ENCODE measurements at regions not wholly inside any gene's neighbourhood (a gene's known extent, or its start where the extent isn't known, plus 50 kb on each side); places are given as distances from the start of the nearest gene placed in this dataset.
"Not testable (repeated sequence)": the region's sequence is repeated elsewhere in the genome, so short reads cannot be mapped to it uniquely, and the experiment has no call there.

DNA sequence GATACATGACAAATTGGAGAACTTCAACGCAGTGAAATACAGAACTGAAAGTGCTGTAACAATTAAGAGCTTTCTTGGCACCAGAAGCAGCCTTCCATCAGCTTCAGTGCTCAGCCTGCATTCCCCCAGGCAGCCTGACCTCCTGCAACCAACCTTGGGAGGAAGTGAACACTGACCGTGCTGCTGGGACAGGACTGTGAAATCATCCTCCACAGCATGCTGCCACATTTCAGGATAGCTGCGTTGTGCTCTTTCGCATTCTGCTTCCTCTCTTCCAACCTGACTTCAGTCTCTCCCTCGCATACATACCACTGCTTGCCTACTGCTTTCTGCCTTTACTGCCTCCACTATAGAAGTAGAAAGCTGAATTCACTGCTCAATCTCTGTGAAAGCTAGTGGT is 388.6 kb downstream of the RWDD3 start:
- no peak for DNase-seq

DNA sequence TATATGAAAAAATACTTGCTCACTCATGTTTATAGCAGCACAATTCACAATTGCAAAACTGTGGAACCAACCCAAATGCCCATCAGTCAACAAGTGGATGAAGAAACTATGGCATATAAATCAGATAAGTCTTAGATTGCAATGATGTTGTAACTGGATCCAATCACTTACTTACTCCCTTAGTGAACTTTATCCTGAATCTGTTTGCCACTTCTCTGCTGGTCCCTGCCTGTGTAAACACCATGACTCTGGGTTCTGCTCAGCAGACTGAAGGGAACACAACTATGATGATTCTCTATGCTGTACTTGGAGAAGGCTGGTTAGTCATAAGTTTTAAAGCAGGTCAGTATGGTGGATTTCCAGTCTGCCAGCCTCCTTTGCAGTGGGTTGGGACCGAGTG is 391.2 kb downstream of the RWDD3 start:
- no peak for DNase-seq

DNA sequence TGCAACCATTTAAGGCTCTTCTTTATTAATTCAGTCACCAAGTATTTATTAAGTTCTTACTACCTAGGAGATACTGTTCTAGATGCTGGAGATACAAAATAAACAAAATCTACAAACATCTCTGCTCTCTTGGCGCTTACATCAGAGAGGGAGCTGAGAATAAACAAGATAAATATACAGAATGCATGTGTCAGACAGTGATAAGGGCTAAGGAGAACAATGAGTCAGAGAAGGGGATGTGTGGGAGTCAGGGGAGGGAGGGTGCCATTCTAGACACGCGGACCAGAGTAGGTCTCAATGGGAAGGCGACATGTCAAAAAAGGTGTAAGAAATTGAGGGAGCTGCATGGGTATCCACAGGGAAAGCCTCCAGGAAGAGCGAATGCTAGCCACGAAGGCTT is 393.2 kb downstream of the RWDD3 start:
- no peak for DNase-seq

DNA sequence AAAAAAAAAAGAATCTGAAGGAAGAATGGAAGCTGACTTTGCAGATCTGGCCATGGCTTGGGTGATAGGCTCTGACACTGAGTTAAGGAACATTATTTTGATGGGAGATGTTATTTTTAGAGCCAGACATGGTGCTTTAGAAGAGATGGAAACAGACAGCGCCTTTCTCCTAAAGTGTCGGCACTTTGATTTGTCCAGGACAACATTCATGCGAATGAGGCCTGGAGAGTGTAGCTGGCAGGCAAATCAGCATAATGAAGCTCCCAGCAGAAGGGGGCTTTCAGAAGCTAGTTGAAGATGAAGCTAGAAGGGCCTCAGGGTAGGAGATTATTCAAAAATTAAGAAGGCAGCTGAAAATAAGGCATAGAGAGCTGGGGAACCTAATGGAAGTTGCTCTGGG is 397.7 kb downstream of the RWDD3 start:
- DNase-seq, result no peak

DNA sequence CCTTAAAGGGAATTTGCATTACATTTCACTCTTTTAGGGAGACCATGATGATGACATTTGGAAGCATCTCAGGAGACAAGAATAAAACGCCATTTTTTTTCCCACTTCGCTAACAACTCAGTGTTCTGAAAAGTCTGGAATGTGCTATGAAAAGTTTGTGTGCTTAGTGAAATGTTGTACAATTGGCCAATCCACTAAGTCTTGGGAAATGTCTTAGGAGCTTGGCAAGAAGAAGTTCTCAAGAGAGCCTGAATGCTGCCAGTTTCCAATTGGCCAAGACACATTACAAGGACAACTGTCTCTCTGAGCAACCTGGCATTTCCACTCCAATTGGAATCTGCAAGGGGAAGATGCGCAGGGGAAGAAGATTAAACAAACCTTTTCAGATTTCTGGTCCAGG is 401.8 kb downstream of the RWDD3 start:
- peak in 1 of 2 donors; percentile 17 for DNase-seq

DNA sequence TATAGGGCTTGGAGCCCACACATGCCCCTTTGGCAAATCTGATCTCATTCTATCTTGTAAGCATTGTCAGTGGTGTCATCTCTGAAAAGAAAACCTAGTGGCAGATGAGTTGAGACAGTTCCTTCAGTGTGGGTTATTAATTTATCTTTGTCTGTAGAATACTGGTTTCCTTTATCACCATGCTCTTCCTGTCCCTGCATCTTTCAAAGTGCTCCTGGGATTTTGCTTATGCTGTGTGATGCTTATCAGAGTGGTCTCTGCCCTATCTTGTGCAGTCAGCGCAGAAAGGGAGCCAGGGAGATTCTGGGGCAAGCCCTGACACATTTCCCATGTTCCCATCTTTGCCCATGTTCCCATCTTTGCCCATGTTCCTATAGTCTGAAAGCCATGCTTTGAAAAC is 402.9 kb downstream of the RWDD3 start:
- no peak for DNase-seq

DNA sequence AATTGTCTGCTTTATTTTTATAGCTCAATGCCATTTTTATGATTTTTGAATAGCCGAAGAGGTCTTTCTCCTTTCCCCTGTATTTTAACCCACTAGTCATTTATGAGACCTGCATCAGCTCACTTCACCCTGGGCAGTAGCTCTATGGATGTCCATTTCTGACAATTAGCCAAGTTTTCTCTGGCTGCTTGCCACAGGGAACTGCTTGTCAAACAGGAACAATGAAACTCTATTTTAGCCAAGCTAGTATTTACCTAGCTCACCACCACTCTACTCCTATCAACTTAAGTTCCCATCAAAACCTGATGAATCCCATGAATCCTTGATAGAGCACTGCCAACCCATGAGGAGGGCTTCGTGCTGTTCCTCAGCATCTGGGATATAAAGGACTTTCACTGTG is 406.7 kb downstream of the RWDD3 start:
- DNase-seq, result no peak

DNA sequence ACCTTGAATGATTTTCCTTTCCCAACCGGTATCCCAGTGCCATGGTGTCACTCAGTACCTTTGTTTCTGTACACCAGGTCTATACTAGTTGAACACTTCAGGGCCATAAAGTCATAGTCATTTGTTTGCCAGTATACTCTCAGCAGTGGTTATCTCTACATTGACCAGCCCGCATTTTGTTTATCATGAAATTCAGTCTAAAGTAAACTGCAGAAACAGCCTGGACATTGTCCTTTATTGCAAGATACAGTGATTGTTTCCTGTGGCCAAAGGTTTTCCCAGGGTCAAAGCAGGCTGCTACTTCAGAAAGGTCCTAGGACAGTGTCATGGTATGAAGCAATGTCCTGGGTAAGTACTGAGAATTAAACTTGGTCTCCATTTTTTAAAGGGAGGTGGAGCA is 407.4 kb downstream of the RWDD3 start:
- no peak for DNase-seq

DNA sequence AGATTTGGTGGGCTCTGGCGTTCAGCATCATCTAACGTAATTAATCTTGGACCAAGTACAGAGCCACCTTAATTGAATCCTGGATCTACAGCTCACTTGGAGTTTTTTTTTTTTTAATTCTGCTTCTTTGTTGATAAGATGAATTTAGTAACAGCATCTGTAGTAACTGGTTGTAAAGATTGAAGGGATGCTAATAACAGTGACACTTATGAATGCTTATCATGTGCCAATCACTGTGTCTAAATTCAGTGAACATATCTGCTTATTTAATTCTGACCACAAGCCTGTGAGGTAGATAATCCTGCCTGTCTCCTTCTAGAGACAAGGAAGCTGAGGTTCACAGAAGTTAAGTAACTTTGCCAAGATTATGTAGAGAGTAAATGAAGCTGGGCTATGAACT is 408.0 kb downstream of the RWDD3 start:
- no peak for DNase-seq

DNA sequence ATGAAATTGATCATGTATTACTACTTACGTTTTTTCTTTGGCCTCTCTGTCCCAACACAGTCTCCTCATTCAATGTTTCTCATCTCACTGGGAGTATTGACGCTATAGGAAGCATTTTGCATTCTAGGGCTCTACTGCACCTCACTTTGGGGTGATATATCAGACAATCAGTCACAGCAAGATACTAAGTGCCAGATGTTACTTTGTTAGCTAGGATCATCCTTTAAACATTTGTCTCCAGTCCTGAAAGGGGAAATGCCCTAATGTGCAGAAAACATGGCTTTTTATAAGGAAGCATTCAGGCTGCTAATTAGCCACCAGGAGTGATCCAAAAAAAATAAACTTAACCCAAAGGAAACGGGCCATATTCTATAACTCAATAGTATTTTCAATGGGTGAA is 409.1 kb downstream of the RWDD3 start:
- no peak for DNase-seq

DNA sequence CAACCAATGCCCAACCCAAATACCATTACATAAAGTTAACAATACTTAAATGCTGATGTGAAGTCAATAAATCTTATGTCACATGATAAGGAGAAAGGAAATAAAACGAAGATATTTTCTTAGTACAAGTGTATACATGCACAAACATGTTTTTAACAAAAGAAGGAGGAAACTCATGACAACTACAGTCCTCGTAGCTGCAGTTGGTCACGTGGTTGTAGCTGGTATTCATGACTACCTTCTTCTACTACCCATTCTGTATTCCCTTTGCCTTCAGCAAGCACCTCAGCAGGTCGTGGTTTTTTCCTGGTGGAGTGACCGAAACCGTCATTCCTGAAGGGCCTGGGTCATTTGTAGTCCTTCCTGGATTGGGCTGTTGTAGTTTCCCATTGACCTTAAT is 411.1 kb downstream of the RWDD3 start:
- DNase-seq, result not testable (repeated sequence)

DNA sequence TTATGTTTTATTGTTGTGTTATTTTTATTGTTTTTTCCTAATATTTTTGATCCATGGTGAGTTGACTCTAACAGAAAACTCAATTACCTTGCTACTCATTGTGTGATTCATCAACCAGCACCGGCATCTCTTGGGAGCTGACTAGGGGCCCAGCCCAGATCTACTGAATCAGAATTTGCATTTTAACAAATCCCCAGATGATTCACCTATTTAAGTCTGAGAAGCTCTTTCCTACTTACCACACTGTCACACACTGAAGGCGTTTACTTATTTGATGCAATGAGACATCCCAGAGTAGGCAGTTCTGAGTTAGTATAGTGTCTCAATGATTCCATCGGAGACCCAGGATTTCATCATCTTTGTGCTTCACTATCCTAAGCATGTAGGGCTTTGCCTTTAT is 416.6 kb downstream of the RWDD3 start:
- no peak for DNase-seq

DNA sequence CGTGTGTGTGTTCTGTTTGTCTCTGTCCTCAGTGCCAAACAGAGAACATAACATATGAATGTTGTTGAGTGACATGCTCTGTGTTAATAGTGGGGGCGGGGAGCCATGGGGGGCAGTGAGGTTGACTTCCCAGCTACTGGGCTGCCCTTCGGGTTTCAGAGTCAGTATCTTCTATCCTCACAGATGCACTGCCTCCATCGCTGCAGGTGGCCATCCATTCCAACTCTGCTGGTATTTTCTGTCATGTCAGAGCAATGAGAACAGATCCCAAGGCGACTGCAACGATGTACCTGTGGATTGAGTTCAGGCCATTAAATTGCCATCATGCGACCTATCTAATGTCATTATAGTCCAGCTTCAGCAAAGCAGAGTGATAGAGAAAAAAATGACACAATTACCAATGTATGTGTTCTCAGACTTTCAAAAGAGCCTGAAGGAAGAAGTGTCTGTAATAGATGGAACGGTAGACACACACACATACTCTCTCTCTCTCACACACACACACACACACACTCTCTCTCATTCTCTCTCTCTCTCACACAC is 418.5 kb downstream of the RWDD3 start:
- DNase-seq, result no peak

DNA sequence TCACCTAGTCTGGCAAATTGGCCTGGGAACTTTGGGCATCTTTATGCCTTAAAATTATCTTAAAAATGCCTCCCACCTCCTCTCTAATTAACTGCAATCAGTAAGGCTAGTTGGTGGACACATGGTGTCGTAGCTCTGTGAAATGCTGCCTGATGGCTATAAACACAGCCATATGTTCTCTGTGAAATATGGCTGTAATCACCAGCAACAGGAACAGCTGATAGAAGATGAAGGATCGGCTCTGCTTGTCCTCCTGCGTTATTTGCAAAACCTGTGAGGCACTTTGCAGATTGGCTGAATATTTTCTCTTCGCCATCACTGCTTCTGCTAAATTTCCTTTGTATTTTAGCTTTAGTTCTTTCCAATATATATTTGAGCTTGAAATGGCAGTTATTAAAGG is 419.6 kb downstream of the RWDD3 start:
- DNase-seq, result no peak

DNA sequence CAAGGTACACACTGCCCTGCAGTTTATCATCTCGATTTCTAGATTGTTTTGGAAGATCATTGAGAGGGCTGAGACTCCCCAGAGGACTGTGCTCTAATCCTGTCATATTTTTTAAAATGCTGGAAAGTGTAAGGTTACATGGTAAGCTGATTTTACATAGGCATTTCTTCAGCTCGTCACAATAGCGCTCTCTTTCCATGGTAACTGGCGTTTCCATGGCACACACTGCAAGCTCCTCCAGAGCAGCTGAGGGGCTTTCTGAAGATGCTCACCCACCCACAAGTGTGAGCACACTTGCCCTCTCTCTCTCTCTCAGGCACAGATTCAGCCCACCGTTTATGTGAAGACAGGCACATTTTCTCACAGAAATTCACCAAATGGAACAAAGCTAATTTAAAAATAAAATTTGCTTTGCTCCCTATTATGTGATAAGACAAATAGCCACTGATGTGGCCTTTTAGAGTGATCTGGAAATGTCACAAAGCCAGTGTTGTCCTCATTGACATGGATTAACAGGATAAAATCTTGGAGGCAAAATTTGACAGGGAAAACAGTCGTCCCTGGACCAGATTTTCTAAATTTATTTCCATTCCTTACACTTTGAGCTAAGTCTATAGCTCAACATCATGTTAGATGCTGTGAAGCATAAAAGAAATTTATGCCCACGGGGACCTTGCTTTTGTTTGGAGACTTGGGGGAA is 421.5 kb downstream of the RWDD3 start:
- DNase-seq, result no peak

DNA sequence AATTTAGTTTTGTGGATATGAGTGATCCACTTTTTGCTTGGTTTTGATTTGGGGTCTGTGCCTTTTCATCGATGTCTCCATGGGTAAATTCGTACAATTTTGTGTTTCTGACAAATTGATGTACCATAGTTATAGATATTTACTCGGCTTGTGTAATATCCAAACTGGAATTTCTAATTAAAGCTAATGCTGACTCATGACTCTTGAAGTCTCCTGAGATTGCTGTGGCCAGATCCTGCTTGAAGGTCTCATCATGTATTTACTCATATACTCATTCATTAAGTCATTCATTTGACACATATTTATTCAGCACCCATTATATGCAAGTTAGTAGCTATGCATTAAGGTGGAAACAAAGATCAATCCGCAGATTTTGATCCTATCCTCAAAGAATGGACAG is 423.2 kb downstream of the RWDD3 start:
- DNase-seq, result no peak

DNA sequence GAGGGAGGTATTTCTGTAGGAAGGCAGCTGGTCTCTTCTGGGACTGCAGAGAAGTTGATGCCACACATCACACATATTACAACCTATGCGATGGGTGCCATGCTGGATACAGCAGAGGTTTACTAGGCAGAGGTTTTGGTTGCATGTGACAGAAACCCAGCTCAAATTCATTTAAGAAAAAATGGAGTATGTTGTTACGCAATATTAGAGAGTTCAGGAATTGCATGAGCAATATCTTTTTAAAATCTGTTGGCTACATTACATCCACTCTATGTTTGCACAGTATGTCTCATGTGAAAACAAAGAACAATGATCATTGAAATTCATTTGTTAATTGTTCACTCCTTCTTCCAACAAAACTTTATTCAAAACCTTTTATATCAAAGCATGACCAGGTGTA is 425.2 kb downstream of the RWDD3 start:
- DNase-seq, result no peak

DNA sequence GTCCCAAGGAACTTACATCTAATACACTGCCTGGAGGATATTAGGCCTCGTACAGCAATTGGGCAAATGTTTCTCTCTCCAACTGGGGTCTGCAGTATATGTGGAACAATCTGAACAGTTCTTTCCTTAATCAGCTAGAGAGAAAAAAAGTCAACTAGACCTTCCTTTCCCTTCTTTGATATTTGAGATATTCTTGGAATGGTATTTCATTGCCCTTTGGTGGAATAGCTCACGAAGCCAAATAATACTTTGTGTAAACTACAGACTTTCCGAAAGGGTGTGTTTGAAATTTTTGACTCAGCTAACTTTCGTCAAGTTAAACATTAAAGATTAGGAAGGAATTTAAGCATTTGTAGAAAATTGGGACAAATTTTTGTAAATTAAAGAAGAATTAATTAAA is 425.6 kb downstream of the RWDD3 start:
- DNase-seq, result no peak

DNA sequence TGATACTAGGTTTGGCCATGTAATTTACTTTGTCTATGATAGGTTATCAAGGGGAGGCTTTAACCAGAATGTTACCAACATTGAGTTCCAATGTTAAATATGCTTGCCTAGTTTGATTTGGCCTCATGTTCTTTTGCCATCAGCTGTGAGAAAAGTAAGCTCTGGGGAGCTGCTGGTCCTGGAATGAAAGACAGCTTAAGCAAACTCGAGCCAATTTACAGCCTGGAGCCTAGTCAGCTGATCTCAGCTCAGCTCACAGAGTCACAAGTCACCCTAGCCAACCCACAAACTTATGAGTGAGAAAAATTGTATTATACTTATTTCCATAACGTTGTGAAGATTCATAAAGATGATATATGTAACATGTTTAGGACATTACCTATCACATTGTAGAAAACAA is 426.7 kb downstream of the RWDD3 start:
- DNase-seq, result no peak

DNA sequence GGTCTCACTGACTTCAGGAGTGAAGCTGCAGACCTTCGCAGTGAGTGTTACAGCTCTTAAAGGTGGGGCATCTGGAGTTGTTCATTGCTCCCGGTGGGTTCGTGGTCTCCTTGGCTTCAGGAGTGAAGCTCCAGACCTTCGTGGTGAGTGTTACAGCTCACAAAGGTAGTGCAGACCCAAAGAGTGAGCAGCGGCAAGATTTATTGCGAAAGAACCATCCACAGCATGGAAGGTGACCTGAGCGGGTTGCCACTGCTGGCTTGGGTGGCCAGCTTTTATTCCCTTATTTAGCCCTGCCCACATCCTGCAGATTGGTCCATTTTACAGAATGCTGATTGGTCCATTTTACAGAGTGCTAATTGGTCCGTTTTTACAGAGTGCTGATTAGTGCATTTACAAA is 429.5 kb downstream of the RWDD3 start:
- DNase-seq, result not testable (repeated sequence)

DNA sequence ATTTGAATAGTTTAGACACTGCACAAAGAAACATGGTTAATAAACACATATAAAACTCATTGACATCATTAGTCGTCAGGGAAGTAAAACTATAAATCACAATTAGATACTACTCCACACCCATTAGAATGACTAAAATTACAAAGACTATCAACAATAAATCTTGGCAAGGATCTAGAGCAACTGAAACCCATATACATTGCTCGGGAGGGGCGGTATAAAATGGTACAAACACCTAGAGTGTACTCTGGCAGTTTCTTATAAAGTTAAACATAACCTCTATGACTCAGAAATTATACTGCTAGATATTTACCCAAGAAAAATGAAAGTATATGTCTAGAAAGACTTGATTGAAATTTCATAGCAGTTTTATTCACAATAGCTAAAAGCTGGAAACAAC is 434.2 kb downstream of the RWDD3 start:
- DNase-seq, result no peak

DNA sequence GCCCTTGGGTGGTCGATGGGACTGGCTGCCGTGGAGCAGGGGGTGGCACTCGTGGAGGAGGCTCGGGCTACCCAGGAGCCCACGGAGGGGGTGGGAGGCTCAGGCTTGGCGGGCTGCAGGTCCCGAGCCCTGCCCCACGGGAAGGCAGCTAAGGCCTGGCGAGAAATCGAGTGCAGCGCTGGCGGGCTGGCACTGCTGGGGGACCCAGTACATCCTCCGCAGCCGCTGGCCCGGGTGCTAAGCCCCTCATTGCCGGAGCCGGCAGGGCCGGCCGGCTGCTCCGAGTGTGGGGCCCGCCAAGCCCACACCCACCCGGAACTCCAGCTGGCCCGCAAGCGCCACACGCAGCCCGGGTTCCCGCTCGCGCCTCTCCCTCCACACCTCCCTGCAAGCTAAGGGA is 435.6 kb downstream of the RWDD3 start:
- DNase-seq, result not testable (repeated sequence)

DNA sequence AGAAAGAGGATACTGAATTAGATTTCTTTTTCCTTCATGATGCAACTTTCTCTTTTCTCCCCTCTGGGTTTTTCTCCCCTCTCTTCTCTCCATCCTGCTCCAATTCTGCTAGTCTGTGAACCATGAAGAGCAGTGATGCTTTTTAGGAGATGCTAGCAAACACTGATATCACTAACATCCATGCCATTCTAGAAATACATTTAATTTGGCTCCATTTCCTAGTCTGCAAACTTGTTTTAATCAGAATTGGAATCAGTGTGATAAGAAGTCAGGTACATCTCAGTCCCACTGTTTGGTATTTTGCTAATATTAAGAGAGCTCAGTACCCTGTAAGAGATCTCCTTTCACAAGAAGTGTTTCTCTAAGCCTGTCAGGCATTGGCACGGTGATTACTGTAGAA is 437.1 kb downstream of the RWDD3 start:
- DNase-seq, result no peak

DNA sequence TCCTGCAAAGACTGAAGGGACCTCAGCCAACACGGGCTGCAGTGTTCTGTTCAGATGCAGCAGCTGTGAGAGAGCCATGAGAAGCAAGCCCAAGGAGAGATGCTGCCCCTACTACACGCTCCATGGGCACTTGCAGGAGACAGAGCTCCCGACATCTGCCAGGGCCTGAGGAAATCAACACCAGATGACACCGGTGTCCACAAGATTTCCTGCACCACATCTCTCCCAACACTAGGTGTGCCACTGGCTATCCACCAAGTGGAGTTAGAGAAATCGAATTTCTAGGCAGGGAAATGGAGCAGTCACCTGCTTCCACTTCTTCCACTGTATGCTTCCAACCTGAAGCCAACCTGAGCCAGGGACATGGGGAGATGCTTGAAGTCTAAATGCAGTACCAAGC is 445.3 kb downstream of the RWDD3 start:
- DNase-seq, result no peak

DNA sequence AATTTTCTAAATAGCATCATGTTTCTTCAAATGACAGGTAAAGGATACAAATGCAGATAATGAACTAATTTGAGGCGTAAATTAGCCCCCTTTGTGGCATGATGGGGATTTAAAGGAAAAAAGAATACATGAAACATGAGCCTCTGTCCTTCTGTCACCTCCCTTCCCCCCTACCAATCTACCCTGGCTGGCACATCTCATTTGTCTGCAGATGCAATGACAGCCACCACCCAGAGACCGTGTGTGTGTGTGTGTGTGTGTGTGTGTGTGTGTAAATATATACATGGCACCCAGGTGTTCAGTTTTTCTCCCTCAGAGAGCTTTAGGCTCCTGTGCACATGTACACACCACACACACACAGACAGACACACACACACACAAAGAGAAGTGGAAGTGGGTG is 451.1 kb downstream of the RWDD3 start:
- no peak for DNase-seq
